Suprapubic skin (tissue), 4 donors: ENCODE measurements at regions not wholly inside any gene's neighbourhood (a gene's known extent, or its start where the extent isn't known, plus 50 kb on each side); places are given as distances from the start of the nearest gene placed in this dataset.

Source experiments
- EP300 ChIP-seq: sonication (generic); formaldehyde crosslinking; IDR thresholded peaks from one replicate; pipeline ENCODE4 v1.6.1; 2017; ENCODE audit warnings: antibody characterized with exemption
- POLR2A ChIP-seq, 2 donors: fragments of 450-650 bp; IDR thresholded peaks; one replicate each; pipeline ENCODE4 v1.6.1; 2017; ENCODE audit warnings: antibody characterized with exemption in 2 of 2, mild to moderate bottlenecking in 2 of 2, moderate library complexity in 2 of 2
- POLR2AphosphoS5 ChIP-seq, 3 donors: sonication (generic); formaldehyde crosslinking; IDR thresholded peaks; one replicate each; pipeline ENCODE4 v1.6.1; 2017; ENCODE audit warnings: antibody characterized with exemption in 3 of 3
- TF ChIP-seq, protein P1 (sequence below), 2 donors: fragments of 200-600 bp in 1 of 2; fragments of 450-650 bp in 1 of 2; sonication (generic) in 1 of 2; IDR thresholded peaks; one replicate each; pipeline ENCODE4 v1.5.1; 2016 to 2019; ENCODE audit warnings: antibody characterized with exemption in 2 of 2, mild to moderate bottlenecking in 1 of 2, moderate library complexity in 1 of 2

DNA sequence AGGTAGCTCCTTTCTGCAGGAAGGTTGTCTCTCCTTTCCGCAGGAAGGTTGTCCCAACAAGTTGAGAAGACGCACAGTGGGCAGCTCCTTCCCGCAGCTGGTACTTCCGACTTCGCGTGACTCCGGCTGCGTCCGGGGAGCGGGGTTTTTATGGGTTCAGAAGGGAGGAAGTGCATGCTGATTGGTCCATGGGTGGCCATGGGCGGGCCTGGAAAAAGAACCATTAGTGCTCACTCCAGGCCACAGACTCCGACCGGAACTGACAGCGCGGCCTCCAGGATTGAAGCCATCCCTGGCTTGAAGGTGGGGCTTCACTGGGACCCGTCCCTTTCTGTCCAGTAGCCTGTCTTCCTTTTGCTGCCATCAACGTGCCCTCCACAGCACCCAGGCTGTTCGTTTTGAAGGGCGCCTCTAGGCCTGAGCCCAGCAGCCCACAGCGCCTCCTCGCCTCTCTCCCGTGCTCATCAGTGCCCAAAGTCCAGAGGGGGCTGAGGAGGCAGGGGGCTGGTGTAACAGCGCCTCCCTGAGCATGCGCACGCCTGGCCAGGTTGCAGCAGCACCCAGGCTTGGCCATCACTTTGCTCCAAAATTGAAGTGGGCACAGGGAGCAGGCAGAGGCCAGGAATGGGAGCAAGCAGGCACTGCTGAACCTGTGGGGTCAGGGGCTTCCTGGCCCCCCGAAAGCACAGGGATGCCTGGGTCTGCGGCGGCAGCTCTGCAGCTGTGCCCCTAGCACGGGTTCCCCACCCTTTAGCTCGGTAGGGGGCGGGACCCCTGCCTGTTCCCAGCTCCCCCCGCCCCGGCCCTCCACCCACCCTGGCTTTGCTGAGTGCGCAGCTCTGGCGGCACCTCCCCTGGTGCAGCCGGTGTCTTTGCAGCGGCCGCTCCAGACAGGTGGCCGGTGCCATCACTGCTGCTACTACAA, 330.6 kb upstream of the MCTP2 start:
- TF ChIP-seq, protein P1, sequence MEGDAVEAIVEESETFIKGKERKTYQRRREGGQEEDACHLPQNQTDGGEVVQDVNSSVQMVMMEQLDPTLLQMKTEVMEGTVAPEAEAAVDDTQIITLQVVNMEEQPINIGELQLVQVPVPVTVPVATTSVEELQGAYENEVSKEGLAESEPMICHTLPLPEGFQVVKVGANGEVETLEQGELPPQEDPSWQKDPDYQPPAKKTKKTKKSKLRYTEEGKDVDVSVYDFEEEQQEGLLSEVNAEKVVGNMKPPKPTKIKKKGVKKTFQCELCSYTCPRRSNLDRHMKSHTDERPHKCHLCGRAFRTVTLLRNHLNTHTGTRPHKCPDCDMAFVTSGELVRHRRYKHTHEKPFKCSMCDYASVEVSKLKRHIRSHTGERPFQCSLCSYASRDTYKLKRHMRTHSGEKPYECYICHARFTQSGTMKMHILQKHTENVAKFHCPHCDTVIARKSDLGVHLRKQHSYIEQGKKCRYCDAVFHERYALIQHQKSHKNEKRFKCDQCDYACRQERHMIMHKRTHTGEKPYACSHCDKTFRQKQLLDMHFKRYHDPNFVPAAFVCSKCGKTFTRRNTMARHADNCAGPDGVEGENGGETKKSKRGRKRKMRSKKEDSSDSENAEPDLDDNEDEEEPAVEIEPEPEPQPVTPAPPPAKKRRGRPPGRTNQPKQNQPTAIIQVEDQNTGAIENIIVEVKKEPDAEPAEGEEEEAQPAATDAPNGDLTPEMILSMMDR (IDR thresholded peaks at IDR 0.05): no peak
- TF ChIP-seq POLR2A (IDR thresholded peaks at IDR 0.05) (no peak), EP300 (no peak), POLR2AphosphoS5 (IDR thresholded peaks at IDR 0.05) (no peak)
